ENCODE measurements at regions not wholly inside any gene's neighbourhood (a gene's known extent, or its start where the extent isn't known, plus 50 kb on each side); places are given as distances from the start of the nearest gene placed in this dataset.

GRCh38 chr9:16341177-16341576 is 529.3 kb downstream of the BNC2 start:
- no peak for TF ChIP-seq CTCF (IDR thresholded peaks at IDR 0.05)
- TF ChIP-seq POLR2AphosphoS5 (IDR thresholded peaks at IDR 0.05; ENCODE audit: insufficient read depth in 1 of 2, low read depth in 1 of 2) = no peak
- no peak for TF ChIP-seq POLR2A (IDR thresholded peaks at IDR 0.05)
